ENCODE measurements at regions not wholly inside any gene's neighbourhood (a gene's known extent, or its start where the extent isn't known, plus 50 kb on each side); places are given as distances from the start of the nearest gene placed in this dataset.

GRCh38 chr7:68393051-68393450 lies 1205.2 kb upstream of the AUTS2 start:
- CTCF ChIA-PET (ENCODE audit: partially characterized antibody) = interaction anchor here (0.6 to 2.0 kb wide), 3 partner anchors 10 to 421 kb away, joined by 3 to 4 read pairs (median 3); no protein-coding TSS in a partner anchor
- Histone ChIP-seq H2BK20ac (ENCODE audit: low read length) (no peak overlapping the region), H3K79me2 (ENCODE audit: control insufficient read depth in 1 of 2, insufficient read depth in 2 of 2, low read length in 2 of 2) (no peaks in the 10 kb centered on the region), H2BK120ac (replicated peaks; ENCODE audit: low read depth, low read length) (no peak overlapping the region), H2AFZ (ENCODE audit: low read length) (peak overlapping the region; percentile 81), H3K27ac (ENCODE audit: low read depth, low read length) (no peak overlapping the region), H3K4me3 (ENCODE audit: extremely low read depth in 1 of 4, insufficient read depth in 2 of 4, low read depth in 3 of 4, low read length in 4 of 4) (no peak overlapping the region), H2BK12ac (ENCODE audit: low read depth, low read length) (no peak overlapping the region), H3K4me2 (ENCODE audit: insufficient read depth in 1 of 2, low read depth in 2 of 2, low read length in 2 of 2) (no peak overlapping the region), H4K8ac (ENCODE audit: extremely low read depth, insufficient read depth, low read length) (no peak overlapping the region), H3K36me3 (ENCODE audit: control insufficient read depth in 2 of 4, insufficient read depth in 4 of 4, low read length in 3 of 4) (no peaks in the 10 kb centered on the region), H3K56ac (replicated peaks; ENCODE audit: insufficient read length, low read depth, low read length) (no peak overlapping the region), H3K18ac (ENCODE audit: extremely low read depth, low read length) (no peak overlapping the region), H3K9me3 (ENCODE audit: insufficient read depth in 2 of 2, low read depth in 1 of 2, low read length in 1 of 2) (0 out of 4 replicates have a peak, but pooled peaks cover 0 to 3% of the 10 kb centered on the region in 2 experiments), H3K4me1 (replicated peaks in 1 of 4; ENCODE audit: control insufficient read depth in 3 of 4, insufficient read depth in 4 of 4, low read length in 3 of 4) (no peaks in the 10 kb centered on the region), H3K23me2 (ENCODE audit: low read depth, low read length) (no peaks in the 10 kb centered on the region), H3K79me1 (ENCODE audit: low read depth, low read length) (no peaks in the 10 kb centered on the region), H4K5ac (ENCODE audit: insufficient read length, low read depth, low read length) (no peak overlapping the region), H3K9ac (replicated peaks in 1 of 4; ENCODE audit: extremely low read depth in 1 of 4, low read depth in 3 of 4, low read length in 3 of 4) (no peak overlapping the region), H3K23ac (ENCODE audit: insufficient read length) (no peak overlapping the region), H3K27me3 (replicated peaks in 1 of 4; ENCODE audit: control insufficient read depth in 3 of 4, extremely low read depth in 1 of 4, insufficient read depth in 3 of 4, low read length in 3 of 4) (no peaks in the 10 kb centered on the region), H3K14ac (ENCODE audit: insufficient read length) (no peak overlapping the region), H2AK5ac (ENCODE audit: low read depth, low read length) (no peak overlapping the region), H3K4ac (replicated peaks; ENCODE audit: insufficient read length, low read depth, low read length) (no peak overlapping the region), H4K20me1 (replicated peaks in 1 of 2; ENCODE audit: control insufficient read depth in 1 of 2, insufficient read depth in 2 of 2, low read length in 2 of 2) (no peaks in the 10 kb centered on the region), H2BK15ac (ENCODE audit: low read length) (no peak overlapping the region), H2BK5ac (ENCODE audit: low read depth, low read length) (no peak overlapping the region), H4K91ac (replicated peaks; ENCODE audit: insufficient read length, low read length) (no peak overlapping the region)
- DNase-seq (ENCODE audit: low read depth in 1 of 2, low spot score in 2 of 2) = no peak
- FAIRE-seq = no peak
- WGBS, 2 experiments (ENCODE audit: extremely low coverage in 1 of 2, insufficient coverage in 1 of 2, insufficient read length in 1 of 2, insufficient replicate concordance in 2 of 2, low coverage in 1 of 2, low lambda C conversion rate in 2 of 2, missing lambda C conversion rate in 1 of 2) = 63% methylated on average over 2 of the region's 2 CpGs; no CpG with 5 or more reads in 1 of the 2 experiments
- POLR2A ChIA-PET (ENCODE audit: partially characterized antibody) = no interaction called here
- TF ChIP-seq SIX5 (IDR thresholded peaks at IDR 0.05; ENCODE audit: low read depth, low read length) (no peak), TBP (IDR thresholded peaks at IDR 0.05; ENCODE audit: low read depth, low read length) (no peak), TAF7 (optimal IDR thresholded peaks at IDR 0.05; ENCODE audit: borderline replicate concordance, low read depth, low read length) (no peak), BRCA1 (IDR thresholded peaks at IDR 0.05; ENCODE audit: low read depth, low read length) (no peak), YY1 (IDR thresholded peaks at IDR 0.05; ENCODE audit: low read depth, low read length) (no peak), TEAD4 (IDR thresholded peaks at IDR 0.05; ENCODE audit: low read depth, low read length) (no peak), ZNF274 (IDR thresholded peaks at IDR 0.05; ENCODE audit: borderline replicate concordance, extremely low read depth, low read length) (no peak), RBBP5 (IDR thresholded peaks at IDR 0.05; ENCODE audit: borderline replicate concordance, low read depth, low read length) (no peak), CBX5 (IDR thresholded peaks at IDR 0.05; ENCODE audit: low read depth, low read length) (no peak), CTCF (IDR thresholded peaks at IDR 0.05; ENCODE audit: control extremely low read depth in 1 of 3, insufficient read depth in 1 of 3, low read depth in 1 of 3, low read length in 3 of 3) (no peak), EP300 (IDR thresholded peaks at IDR 0.05; ENCODE audit: borderline replicate concordance in 1 of 2, low read depth in 2 of 2, low read length in 2 of 2) (no peak), BCL11A (IDR thresholded peaks at IDR 0.05; ENCODE audit: low read depth in 2 of 2, low read length in 2 of 2) (no peak)

Measured in H1 (cell line).